ENCODE measurements at regions not wholly inside any gene's neighbourhood (a gene's known extent, or its start where the extent isn't known, plus 50 kb on each side); places are given as distances from the start of the nearest gene placed in this dataset.

- peaks cover 7% of the 10 kb centered on the region for H3K9me3 ChIP-seq (ENCODE audit: severe bottlenecking)
- H3K4me1 ChIP-seq (ENCODE audit: insufficient read depth, poor library complexity, severe bottlenecking): no peaks in the 10 kb centered on the region
- ATAC-seq (ENCODE audit: low read depth) (no peak), DNase-seq (ENCODE audit: low spot score) (no peak)
- H3K4me3 ChIP-seq (ENCODE audit: severe bottlenecking): no peak overlapping the region
- TF ChIP-seq, protein P1, sequence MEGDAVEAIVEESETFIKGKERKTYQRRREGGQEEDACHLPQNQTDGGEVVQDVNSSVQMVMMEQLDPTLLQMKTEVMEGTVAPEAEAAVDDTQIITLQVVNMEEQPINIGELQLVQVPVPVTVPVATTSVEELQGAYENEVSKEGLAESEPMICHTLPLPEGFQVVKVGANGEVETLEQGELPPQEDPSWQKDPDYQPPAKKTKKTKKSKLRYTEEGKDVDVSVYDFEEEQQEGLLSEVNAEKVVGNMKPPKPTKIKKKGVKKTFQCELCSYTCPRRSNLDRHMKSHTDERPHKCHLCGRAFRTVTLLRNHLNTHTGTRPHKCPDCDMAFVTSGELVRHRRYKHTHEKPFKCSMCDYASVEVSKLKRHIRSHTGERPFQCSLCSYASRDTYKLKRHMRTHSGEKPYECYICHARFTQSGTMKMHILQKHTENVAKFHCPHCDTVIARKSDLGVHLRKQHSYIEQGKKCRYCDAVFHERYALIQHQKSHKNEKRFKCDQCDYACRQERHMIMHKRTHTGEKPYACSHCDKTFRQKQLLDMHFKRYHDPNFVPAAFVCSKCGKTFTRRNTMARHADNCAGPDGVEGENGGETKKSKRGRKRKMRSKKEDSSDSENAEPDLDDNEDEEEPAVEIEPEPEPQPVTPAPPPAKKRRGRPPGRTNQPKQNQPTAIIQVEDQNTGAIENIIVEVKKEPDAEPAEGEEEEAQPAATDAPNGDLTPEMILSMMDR (IDR thresholded peaks at IDR 0.05; ENCODE audit: poor library complexity, severe bottlenecking): no peak
- H3K27ac ChIP-seq (ENCODE audit: poor library complexity, severe bottlenecking): no peak overlapping the region
- no peaks in the 10 kb centered on the region for H3K27me3 ChIP-seq (ENCODE audit: insufficient read depth, poor library complexity, severe bottlenecking)
- H3K36me3 ChIP-seq (ENCODE audit: low read depth): no peaks in the 10 kb centered on the region
These were observed 109.0 kb upstream of the FSTL4 start for GRCh38 chr5:133721365-133721764.

GRCh38 chr5:133718457-133718856 is 106.1 kb upstream of the FSTL4 start:
- H3K27ac ChIP-seq (ENCODE audit: poor library complexity, severe bottlenecking): no peak overlapping the region
- H3K4me3 ChIP-seq (ENCODE audit: severe bottlenecking): no peak overlapping the region
- TF ChIP-seq, protein P1 (IDR thresholded peaks at IDR 0.05; ENCODE audit: poor library complexity, severe bottlenecking): no peak
- no peak for ATAC-seq (ENCODE audit: low read depth)
- no peaks in the 10 kb centered on the region for H3K36me3 ChIP-seq (ENCODE audit: low read depth)
- peaks cover 7% of the 10 kb centered on the region for H3K9me3 ChIP-seq (ENCODE audit: severe bottlenecking)
- no peaks in the 10 kb centered on the region for H3K27me3 ChIP-seq (ENCODE audit: insufficient read depth, poor library complexity, severe bottlenecking)
- no peak for DNase-seq (ENCODE audit: low spot score)
- peaks cover 2% of the 10 kb centered on the region for H3K4me1 ChIP-seq (ENCODE audit: insufficient read depth, poor library complexity, severe bottlenecking)

- no peak overlapping the region for H3K27ac ChIP-seq (ENCODE audit: poor library complexity, severe bottlenecking)
- ATAC-seq (ENCODE audit: low read depth): no peak
- no peak overlapping the region for H3K4me3 ChIP-seq (ENCODE audit: severe bottlenecking)
These were observed 104.3 kb upstream of the FSTL4 start for GRCh38 chr5:133716532-133717183.

GRCh38 chr5:133715616-133716015 is 103.3 kb upstream of the FSTL4 start:
- no peak overlapping the region for H3K4me3 ChIP-seq (ENCODE audit: severe bottlenecking)
- H3K27ac ChIP-seq (ENCODE audit: poor library complexity, severe bottlenecking): no peak overlapping the region
- H3K4me1 ChIP-seq (ENCODE audit: insufficient read depth, poor library complexity, severe bottlenecking): peaks cover 2% of the 10 kb centered on the region
- H3K27me3 ChIP-seq (ENCODE audit: insufficient read depth, poor library complexity, severe bottlenecking): no peaks in the 10 kb centered on the region
- ATAC-seq (ENCODE audit: low read depth) (no peak), DNase-seq (ENCODE audit: low spot score) (no peak)
- no peaks in the 10 kb centered on the region for H3K36me3 ChIP-seq (ENCODE audit: low read depth)
- no peaks in the 10 kb centered on the region for H3K9me3 ChIP-seq (ENCODE audit: severe bottlenecking)
- TF ChIP-seq, protein P1 (IDR thresholded peaks at IDR 0.05; ENCODE audit: poor library complexity, severe bottlenecking): no peak

More at GRCh38 chr5:133716532-133717183, 104.3 kb upstream of the FSTL4 start:
- TF ChIP-seq, protein P1 (IDR thresholded peaks at IDR 0.05; ENCODE audit: poor library complexity, severe bottlenecking): no peak
- no peak for DNase-seq (ENCODE audit: low spot score)
- Histone ChIP-seq H3K4me1 (ENCODE audit: insufficient read depth, poor library complexity, severe bottlenecking) (peaks cover 2% of the 10 kb centered on the region), H3K9me3 (ENCODE audit: severe bottlenecking) (peaks cover 6% of the 10 kb centered on the region), H3K36me3 (ENCODE audit: low read depth) (no peaks in the 10 kb centered on the region), H3K27me3 (ENCODE audit: insufficient read depth, poor library complexity, severe bottlenecking) (no peaks in the 10 kb centered on the region)

GRCh38 chr5:133715216-133715615 is 102.9 kb upstream of the FSTL4 start:
- ATAC-seq (ENCODE audit: low read depth) (no peak), DNase-seq (ENCODE audit: low spot score) (no peak)
- Histone ChIP-seq H3K27ac (ENCODE audit: poor library complexity, severe bottlenecking) (no peak overlapping the region), H3K4me1 (ENCODE audit: insufficient read depth, poor library complexity, severe bottlenecking) (peaks cover 2% of the 10 kb centered on the region), H3K36me3 (ENCODE audit: low read depth) (no peaks in the 10 kb centered on the region), H3K4me3 (ENCODE audit: severe bottlenecking) (no peak overlapping the region), H3K27me3 (ENCODE audit: insufficient read depth, poor library complexity, severe bottlenecking) (no peaks in the 10 kb centered on the region), H3K9me3 (ENCODE audit: severe bottlenecking) (no peaks in the 10 kb centered on the region)
- TF ChIP-seq, protein P1 (IDR thresholded peaks at IDR 0.05; ENCODE audit: poor library complexity, severe bottlenecking): no peak

All from RWPE2 (cell line).